ENCODE measurements at regions not wholly inside any gene's neighbourhood (a gene's known extent, or its start where the extent isn't known, plus 50 kb on each side); places are given as distances from the start of the nearest gene placed in this dataset.

DNA sequence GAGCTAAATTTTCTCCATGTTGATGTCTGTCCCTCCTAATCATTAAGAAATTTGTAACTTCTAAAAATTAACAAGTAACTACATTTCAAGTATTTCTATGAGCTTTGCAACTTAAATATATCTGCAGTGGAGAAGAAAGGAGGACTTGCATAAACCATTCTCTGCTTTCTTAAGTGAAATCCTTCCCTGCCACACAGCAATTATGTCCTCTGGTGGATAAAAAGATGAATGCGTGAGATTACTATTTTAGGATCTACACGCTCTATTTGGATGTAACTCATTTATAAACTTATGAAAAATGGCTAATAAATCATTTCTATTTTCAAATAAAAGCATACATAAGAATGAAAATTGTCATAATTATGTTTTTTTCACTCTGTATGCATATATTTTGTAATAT lies 338.0 kb upstream of the PTCHD4 start:
- TF ChIP-seq, protein P1, sequence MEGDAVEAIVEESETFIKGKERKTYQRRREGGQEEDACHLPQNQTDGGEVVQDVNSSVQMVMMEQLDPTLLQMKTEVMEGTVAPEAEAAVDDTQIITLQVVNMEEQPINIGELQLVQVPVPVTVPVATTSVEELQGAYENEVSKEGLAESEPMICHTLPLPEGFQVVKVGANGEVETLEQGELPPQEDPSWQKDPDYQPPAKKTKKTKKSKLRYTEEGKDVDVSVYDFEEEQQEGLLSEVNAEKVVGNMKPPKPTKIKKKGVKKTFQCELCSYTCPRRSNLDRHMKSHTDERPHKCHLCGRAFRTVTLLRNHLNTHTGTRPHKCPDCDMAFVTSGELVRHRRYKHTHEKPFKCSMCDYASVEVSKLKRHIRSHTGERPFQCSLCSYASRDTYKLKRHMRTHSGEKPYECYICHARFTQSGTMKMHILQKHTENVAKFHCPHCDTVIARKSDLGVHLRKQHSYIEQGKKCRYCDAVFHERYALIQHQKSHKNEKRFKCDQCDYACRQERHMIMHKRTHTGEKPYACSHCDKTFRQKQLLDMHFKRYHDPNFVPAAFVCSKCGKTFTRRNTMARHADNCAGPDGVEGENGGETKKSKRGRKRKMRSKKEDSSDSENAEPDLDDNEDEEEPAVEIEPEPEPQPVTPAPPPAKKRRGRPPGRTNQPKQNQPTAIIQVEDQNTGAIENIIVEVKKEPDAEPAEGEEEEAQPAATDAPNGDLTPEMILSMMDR (IDR thresholded peaks at IDR 0.05) = peak; percentile 29; the same call in 1 of the 2 replicates
- TF ChIP-seq ZFX (IDR thresholded peaks at IDR 0.05; ENCODE audit: borderline replicate concordance) = no peak
